ENCODE measurements at regions not wholly inside any gene's neighbourhood (a gene's known extent, or its start where the extent isn't known, plus 50 kb on each side); places are given as distances from the start of the nearest gene placed in this dataset.

DNA sequence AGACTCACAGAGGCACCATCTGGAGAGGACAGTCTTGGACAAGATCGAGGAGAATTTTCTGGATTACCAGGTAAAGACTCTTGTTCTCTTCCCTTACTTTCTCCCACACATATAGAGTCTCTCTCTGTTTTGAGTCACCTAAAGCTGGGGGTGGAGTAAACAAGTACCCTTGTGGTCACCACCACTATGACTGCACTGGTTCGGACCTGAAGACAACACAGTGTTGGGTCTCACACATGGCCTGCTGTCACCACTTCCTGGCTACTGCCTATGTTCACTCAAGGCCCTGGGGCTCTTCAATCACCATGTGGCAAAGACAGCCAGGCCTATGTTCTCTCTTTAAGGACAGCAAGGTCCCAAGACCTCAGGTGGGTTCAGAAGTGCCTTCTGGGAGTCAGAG lies 253.3 kb upstream of the VRK2 start:
- Histone ChIP-seq H3K27ac (ENCODE audit: low read depth, low read length) (no peak overlapping the region), H3K27me3 (ENCODE audit: insufficient read depth, low read length) (no peaks in the 10 kb centered on the region), H3K4me1 (ENCODE audit: control insufficient read depth, insufficient read depth, low read length, unreplicated experiment) (no peaks in the 10 kb centered on the region), H3K36me3 (ENCODE audit: insufficient read depth, low read length) (no peaks in the 10 kb centered on the region), H3K4me3 (ENCODE audit: low read depth, low read length) (no peak overlapping the region), H3K79me2 (ENCODE audit: control insufficient read depth, insufficient read depth, low read length, unreplicated experiment) (no peaks in the 10 kb centered on the region), H2AFZ (ENCODE audit: low read length, unreplicated experiment) (no peak overlapping the region)

DNA sequence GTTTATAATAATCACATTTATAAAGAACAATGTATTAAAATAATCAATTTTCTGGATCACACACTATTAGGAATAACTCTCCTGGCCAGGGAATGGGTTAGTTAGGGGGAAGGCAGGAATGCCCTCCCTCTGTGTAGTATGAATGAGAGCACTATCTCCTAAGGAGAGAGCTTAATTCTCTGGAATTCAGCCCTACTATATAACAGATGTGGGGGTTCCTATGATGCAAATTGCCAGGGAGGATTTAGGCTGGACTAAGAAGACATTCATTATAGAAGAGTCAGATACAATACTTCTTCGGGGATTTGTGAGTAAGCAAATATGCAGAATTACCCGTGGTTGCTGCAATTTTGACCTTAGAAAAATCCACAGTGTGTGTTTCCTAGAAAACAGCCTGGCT lies 250.1 kb upstream of the VRK2 start:
- no peaks in the 10 kb centered on the region for H3K79me2 ChIP-seq (ENCODE audit: control insufficient read depth, insufficient read depth, low read length, unreplicated experiment)
- no peak overlapping the region for H2AFZ ChIP-seq (ENCODE audit: low read length, unreplicated experiment)
- no peak overlapping the region for H3K4me3 ChIP-seq (ENCODE audit: low read depth, low read length)
- no peak overlapping the region for H3K27ac ChIP-seq (ENCODE audit: low read depth, low read length)
- H3K36me3 ChIP-seq (ENCODE audit: insufficient read depth, low read length), result no peaks in the 10 kb centered on the region
- no peaks in the 10 kb centered on the region for H3K4me1 ChIP-seq (ENCODE audit: control insufficient read depth, insufficient read depth, low read length, unreplicated experiment)
- H3K27me3 ChIP-seq (ENCODE audit: insufficient read depth, low read length), result no peaks in the 10 kb centered on the region

DNA sequence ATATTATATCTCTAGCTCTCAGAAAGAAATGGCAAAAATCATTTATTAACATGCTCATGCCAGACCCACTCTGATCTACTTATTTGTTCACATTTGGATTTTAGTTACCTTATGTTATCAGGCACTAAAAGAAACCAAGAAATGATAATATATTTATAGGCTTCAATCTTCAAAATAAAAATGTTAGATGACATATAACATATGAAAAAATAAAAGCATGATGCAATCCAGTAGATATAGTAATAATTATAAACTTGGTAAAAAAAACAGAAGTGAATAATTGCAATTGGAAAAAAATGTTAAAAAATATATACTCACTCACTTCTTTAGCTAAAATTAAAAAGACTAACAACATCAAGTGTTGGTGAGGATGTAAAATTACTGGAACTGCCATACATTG lies 248.3 kb upstream of the VRK2 start:
- Histone ChIP-seq H3K36me3 (ENCODE audit: insufficient read depth, low read length) (no peaks in the 10 kb centered on the region), H3K4me1 (ENCODE audit: control insufficient read depth, insufficient read depth, low read length, unreplicated experiment) (no peaks in the 10 kb centered on the region), H2AFZ (ENCODE audit: low read length, unreplicated experiment) (no peak overlapping the region), H3K27me3 (ENCODE audit: insufficient read depth, low read length) (no peaks in the 10 kb centered on the region), H3K4me3 (ENCODE audit: low read depth, low read length) (no peak overlapping the region), H3K27ac (ENCODE audit: low read depth, low read length) (no peak overlapping the region), H3K79me2 (ENCODE audit: control insufficient read depth, insufficient read depth, low read length, unreplicated experiment) (no peaks in the 10 kb centered on the region)

DNA sequence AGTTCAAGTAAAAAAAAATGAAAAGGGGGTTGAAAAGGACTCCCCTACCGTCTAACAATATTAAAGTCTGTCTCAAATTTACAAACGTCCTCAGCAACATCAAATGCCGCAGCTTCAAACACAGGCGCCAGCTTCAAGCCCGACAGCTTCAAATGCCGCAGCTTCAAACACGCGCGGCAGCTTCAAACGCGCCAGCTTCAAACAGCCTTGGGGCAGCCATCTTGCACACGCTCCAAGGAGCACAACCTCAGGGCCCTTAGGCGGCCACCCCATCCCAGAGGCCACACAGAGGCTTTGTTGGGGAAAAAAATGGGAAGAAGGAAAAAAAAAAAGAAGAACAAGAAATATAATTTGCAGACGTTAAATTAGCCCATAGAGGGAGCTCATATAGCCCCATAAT lies 244.4 kb upstream of the VRK2 start:
- H3K27me3 ChIP-seq (ENCODE audit: insufficient read depth, low read length), result no peaks in the 10 kb centered on the region
- no peak overlapping the region for H2AFZ ChIP-seq (ENCODE audit: low read length, unreplicated experiment)
- H3K36me3 ChIP-seq (ENCODE audit: insufficient read depth, low read length), result no peaks in the 10 kb centered on the region
- H3K4me3 ChIP-seq (ENCODE audit: low read depth, low read length), result no peak overlapping the region
- no peak overlapping the region for H3K27ac ChIP-seq (ENCODE audit: low read depth, low read length)
- H3K79me2 ChIP-seq (ENCODE audit: control insufficient read depth, insufficient read depth, low read length, unreplicated experiment), result no peaks in the 10 kb centered on the region
- no peaks in the 10 kb centered on the region for H3K4me1 ChIP-seq (ENCODE audit: control insufficient read depth, insufficient read depth, low read length, unreplicated experiment)

DNA sequence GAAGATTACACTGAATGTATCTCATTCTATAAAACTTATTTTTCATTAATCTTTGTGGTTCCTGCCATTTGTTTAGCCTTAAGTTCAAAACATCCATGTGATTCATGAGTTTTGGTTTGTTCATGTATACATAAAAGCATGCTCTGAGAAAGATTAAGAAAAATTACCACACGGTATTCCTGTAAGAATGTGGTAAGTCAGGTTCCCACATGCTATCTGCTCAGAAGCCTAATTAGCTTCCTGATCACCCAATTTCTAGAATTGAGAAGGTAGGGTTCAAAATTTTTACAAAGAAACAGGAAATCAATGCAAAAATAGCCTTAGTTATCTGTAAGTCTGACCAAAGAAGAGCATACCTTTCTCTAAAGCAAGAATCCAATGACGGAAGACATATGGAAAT lies 241.6 kb upstream of the VRK2 start:
- Histone ChIP-seq H2AFZ (ENCODE audit: low read length, unreplicated experiment) (no peak overlapping the region), H3K27me3 (ENCODE audit: insufficient read depth, low read length) (no peaks in the 10 kb centered on the region), H3K27ac (ENCODE audit: low read depth, low read length) (no peak overlapping the region), H3K79me2 (ENCODE audit: control insufficient read depth, insufficient read depth, low read length, unreplicated experiment) (no peaks in the 10 kb centered on the region), H3K4me3 (ENCODE audit: low read depth, low read length) (no peak overlapping the region), H3K36me3 (ENCODE audit: insufficient read depth, low read length) (no peaks in the 10 kb centered on the region), H3K4me1 (ENCODE audit: control insufficient read depth, insufficient read depth, low read length, unreplicated experiment) (no peaks in the 10 kb centered on the region)

DNA sequence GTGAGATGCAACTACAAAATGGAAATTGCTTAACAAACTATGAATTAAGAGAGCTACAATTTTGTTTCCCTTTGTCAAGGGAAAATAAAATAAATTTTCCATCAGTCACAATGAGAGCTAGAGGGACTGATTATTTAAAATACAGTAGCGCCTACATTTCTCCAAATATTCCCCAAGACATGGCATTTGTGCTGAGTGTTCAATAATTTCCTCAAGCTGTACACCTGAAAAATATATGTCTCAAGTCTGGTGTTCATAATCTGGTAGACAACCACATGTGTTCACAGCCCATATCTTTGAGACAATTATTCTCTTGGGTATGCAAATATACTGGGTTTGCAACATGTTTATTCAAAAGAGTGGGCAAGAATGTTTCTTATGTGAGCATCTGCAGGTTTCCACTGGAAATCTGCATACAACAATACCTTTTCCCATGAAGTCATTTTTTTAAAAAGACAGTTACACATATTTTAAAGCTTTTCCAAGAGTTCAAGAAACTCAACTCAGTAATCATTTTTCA lies 240.1 kb upstream of the VRK2 start:
- Histone ChIP-seq H3K4me1 (ENCODE audit: control insufficient read depth, insufficient read depth, low read length, unreplicated experiment) (no peaks in the 10 kb centered on the region), H3K79me2 (ENCODE audit: control insufficient read depth, insufficient read depth, low read length, unreplicated experiment) (no peaks in the 10 kb centered on the region), H3K36me3 (ENCODE audit: insufficient read depth, low read length) (no peaks in the 10 kb centered on the region), H2AFZ (ENCODE audit: low read length, unreplicated experiment) (no peak overlapping the region), H3K27me3 (ENCODE audit: insufficient read depth, low read length) (no peaks in the 10 kb centered on the region), H3K4me3 (ENCODE audit: low read depth, low read length) (no peak overlapping the region), H3K27ac (ENCODE audit: low read depth, low read length) (no peak overlapping the region)

DNA sequence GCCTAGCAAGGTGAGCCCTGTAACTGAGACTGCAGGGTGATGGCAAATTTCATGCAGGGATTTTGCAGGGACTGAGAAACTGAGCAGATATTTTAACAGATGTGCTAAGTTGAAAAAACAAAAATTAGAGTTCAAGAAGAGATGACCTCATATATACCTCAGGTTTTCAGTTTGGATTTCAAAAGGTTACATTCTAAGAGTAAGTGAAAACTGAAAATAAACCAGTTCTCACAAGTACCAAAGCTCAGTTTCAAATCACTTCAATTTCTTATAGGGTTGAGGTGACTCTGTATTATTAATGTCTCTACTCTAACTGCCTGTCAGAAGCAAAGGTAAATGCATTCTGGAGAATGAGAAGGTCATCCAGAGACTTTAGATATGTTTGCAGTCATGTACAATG lies 237.4 kb upstream of the VRK2 start:
- no peak overlapping the region for H3K27ac ChIP-seq (ENCODE audit: low read depth, low read length)
- H2AFZ ChIP-seq (ENCODE audit: low read length, unreplicated experiment), result no peak overlapping the region
- no peaks in the 10 kb centered on the region for H3K79me2 ChIP-seq (ENCODE audit: control insufficient read depth, insufficient read depth, low read length, unreplicated experiment)
- H3K36me3 ChIP-seq (ENCODE audit: insufficient read depth, low read length), result no peaks in the 10 kb centered on the region
- no peaks in the 10 kb centered on the region for H3K4me1 ChIP-seq (ENCODE audit: control insufficient read depth, insufficient read depth, low read length, unreplicated experiment)
- no peak overlapping the region for H3K4me3 ChIP-seq (ENCODE audit: low read depth, low read length)
- no peaks in the 10 kb centered on the region for H3K27me3 ChIP-seq (ENCODE audit: insufficient read depth, low read length)

DNA sequence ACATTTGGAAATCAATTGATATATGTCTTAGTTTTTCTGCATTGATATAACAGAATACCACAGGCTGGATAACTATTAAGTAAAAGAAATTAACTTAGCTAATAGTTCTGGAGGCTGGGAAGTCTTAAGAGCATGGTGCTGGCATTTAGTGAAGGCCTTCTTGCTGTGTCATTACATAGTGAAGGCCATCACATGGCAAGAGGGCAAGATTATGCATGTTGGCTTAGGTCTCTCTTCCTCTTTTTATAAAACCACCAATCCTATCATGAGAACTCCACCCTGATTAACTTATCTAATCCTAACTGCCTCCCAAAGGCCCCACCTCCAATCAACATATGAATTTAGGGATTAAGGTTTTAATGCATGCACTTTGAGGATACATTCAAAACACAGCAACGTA lies 225.5 kb upstream of the VRK2 start:
- Histone ChIP-seq H3K36me3 (ENCODE audit: insufficient read depth, low read length) (no peaks in the 10 kb centered on the region), H3K79me2 (ENCODE audit: control insufficient read depth, insufficient read depth, low read length, unreplicated experiment) (no peaks in the 10 kb centered on the region), H3K27me3 (ENCODE audit: insufficient read depth, low read length) (no peaks in the 10 kb centered on the region), H3K27ac (ENCODE audit: low read depth, low read length) (no peak overlapping the region), H2AFZ (ENCODE audit: low read length, unreplicated experiment) (no peak overlapping the region), H3K4me1 (ENCODE audit: control insufficient read depth, insufficient read depth, low read length, unreplicated experiment) (no peaks in the 10 kb centered on the region), H3K4me3 (ENCODE audit: low read depth, low read length) (no peak overlapping the region)

DNA sequence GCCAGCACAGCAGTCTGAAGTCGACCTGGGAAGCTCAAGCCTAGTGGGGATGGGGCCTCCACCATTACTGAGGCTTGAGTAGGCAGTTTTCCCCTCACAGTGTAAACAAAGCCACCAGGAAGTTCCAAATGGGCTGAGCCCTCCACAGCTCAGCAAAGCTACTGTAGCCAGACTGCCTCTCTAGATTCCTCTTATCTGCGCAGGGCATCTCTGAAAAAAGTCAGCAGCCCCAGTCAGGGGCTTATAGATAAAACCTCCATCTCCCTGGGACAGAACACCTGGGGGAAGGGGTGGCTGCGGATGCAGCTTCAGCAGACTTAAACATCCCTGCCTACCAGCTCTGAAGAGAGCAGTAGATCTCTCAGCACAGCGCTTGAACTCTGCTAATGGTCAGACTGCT lies 218.4 kb upstream of the VRK2 start:
- H3K27me3 ChIP-seq (ENCODE audit: insufficient read depth, low read length), result no peaks in the 10 kb centered on the region
- no peak overlapping the region for H2AFZ ChIP-seq (ENCODE audit: low read length, unreplicated experiment)
- no peaks in the 10 kb centered on the region; the same call in 1 of the 2 replicates for H3K36me3 ChIP-seq (ENCODE audit: insufficient read depth, low read length)

DNA sequence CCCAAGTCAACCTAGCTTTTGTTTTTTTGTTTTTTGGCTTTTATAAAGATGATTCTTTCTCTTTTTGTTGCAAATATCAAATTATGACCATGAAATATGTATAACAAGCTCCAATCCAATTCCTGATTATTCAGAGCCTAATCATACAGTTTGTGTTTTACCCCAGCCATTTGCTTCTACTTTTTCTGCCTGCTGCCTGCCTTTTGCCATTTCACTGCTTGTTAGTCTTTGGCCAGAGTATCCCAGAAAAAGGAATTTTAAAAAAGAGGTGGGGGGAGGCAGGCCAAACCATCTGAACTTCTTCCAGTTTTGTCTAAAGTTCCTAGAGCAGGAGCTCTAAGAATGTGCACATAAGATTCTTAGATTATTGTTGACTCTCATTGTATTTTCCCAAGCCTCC lies 211.9 kb upstream of the VRK2 start:
- no peak overlapping the region for H3K27ac ChIP-seq (ENCODE audit: low read depth, low read length)
- no peaks in the 10 kb centered on the region for H3K79me2 ChIP-seq (ENCODE audit: control insufficient read depth, insufficient read depth, low read length, unreplicated experiment)
- no peaks in the 10 kb centered on the region for H3K36me3 ChIP-seq (ENCODE audit: insufficient read depth, low read length)
- H3K4me3 ChIP-seq (ENCODE audit: low read depth, low read length), result no peak overlapping the region
- H3K27me3 ChIP-seq (ENCODE audit: insufficient read depth, low read length), result no peaks in the 10 kb centered on the region
- no peaks in the 10 kb centered on the region for H3K4me1 ChIP-seq (ENCODE audit: control insufficient read depth, insufficient read depth, low read length, unreplicated experiment)
- H2AFZ ChIP-seq (ENCODE audit: low read length, unreplicated experiment), result no peak overlapping the region

More for the DNA sequence above, 218.4 kb upstream of the VRK2 start:
- Histone ChIP-seq H3K4me1 (ENCODE audit: control insufficient read depth, insufficient read depth, low read length, unreplicated experiment) (no peaks in the 10 kb centered on the region), H3K4me3 (ENCODE audit: low read depth, low read length) (no peak overlapping the region), H3K27ac (ENCODE audit: low read depth, low read length) (no peak overlapping the region), H3K79me2 (ENCODE audit: control insufficient read depth, insufficient read depth, low read length, unreplicated experiment) (no peaks in the 10 kb centered on the region)

DNA sequence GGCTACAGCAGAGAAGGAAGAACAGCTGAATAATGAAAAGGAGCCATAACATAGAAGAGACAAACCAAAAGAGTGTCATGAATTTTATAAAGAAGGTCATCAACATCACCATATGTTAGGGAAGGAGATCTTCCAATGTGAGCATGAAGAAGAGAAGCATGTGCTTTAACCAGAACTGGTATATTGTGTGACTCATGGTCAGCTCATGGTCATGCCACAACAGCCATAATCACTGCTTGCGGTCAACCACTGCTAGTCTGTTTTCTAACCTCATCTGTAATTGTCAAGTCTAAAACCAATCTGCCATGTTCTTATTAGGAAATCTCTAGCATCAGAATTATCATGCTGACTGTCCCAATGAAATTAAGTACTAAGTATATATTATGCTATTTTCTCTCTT lies 204.1 kb upstream of the VRK2 start:
- Histone ChIP-seq H2AFZ (ENCODE audit: low read length, unreplicated experiment) (no peak overlapping the region), H3K79me2 (ENCODE audit: control insufficient read depth, insufficient read depth, low read length, unreplicated experiment) (no peaks in the 10 kb centered on the region), H3K4me1 (ENCODE audit: control insufficient read depth, insufficient read depth, low read length, unreplicated experiment) (no peaks in the 10 kb centered on the region), H3K27me3 (ENCODE audit: insufficient read depth, low read length) (no peaks in the 10 kb centered on the region), H3K4me3 (ENCODE audit: low read depth, low read length) (no peak overlapping the region), H3K27ac (ENCODE audit: low read depth, low read length) (no peak overlapping the region), H3K36me3 (ENCODE audit: insufficient read depth, low read length) (no peaks in the 10 kb centered on the region)
